ENCODE measurements at regions not wholly inside any gene's neighbourhood (a gene's known extent, or its start where the extent isn't known, plus 50 kb on each side); places are given as distances from the start of the nearest gene placed in this dataset.

- DNase-seq (ENCODE audit: low spot score): no peak
Measured at GRCh38 chr11:80074837-80075236, 634.0 kb upstream of the TENM4 start.

GRCh38 chr11:80066291-80066690 is 625.5 kb upstream of the TENM4 start:
- DNase-seq (ENCODE audit: low spot score): no peak

- no peak for DNase-seq (ENCODE audit: low spot score)
Measured at GRCh38 chr11:80065086-80065485, 624.3 kb upstream of the TENM4 start.

- peak; percentile 47 for DNase-seq (ENCODE audit: low spot score)
Measured at GRCh38 chr11:80061056-80061455, 620.2 kb upstream of the TENM4 start.

DNA sequence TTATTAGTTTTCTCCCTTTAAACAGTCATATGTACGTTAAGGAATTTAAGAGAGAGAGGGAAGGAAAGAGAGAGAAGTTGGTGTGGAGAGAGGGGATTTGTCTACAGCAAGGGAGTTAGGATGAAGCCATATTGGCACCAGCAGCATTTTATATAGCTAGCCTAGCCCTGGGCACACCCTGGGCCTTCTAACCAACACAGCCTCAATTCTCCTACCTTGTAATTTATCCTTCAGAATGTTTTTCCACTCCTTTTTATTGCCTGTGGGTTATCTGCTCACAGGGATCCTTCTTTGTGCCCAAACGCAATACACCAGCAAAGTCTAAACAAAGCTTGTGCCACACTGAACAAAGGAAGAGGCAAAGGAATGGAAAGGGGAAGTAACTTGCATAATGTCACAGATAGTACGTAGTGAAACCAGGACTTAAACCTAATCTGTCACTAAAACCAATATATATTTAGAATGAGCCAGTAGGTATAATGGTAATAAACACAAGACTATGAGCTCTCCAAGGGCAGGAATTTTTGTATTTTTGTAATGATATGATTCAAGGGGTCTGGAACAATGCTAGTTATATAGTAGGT is 613.8 kb upstream of the TENM4 start:
- no peak for DNase-seq (ENCODE audit: low spot score)

DNA sequence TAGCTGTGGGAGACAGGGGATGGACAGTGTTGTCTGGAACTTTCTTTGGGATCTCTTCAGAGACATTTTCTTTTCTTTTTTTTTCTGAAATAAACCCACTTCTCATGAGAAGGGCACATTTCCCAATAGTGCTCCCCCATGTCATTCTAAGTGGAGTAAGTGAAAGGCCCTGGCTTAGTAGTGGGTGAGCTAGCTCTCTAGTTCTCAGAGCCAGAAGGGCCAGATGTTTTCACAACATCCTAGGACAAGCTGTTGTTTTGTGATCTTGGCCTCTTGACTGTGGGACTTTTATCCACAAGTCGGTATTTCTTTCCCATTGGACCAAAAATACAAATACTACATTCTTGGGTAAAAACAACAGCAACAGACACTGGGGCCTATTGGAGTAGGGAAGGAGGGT is 607.7 kb upstream of the TENM4 start:
- no peak for DNase-seq (ENCODE audit: low spot score)

- DNase-seq (ENCODE audit: low spot score): peak; percentile 10
Measured at GRCh38 chr11:80041136-80042000, 600.5 kb upstream of the TENM4 start.

- DNase-seq (ENCODE audit: low spot score): peak; percentile 56
Measured at GRCh38 chr11:80034801-80035200, 594.0 kb upstream of the TENM4 start.

GRCh38 chr11:80031014-80031600 is 590.3 kb upstream of the TENM4 start:
- peak; percentile 68 for DNase-seq (ENCODE audit: low spot score)

DNA sequence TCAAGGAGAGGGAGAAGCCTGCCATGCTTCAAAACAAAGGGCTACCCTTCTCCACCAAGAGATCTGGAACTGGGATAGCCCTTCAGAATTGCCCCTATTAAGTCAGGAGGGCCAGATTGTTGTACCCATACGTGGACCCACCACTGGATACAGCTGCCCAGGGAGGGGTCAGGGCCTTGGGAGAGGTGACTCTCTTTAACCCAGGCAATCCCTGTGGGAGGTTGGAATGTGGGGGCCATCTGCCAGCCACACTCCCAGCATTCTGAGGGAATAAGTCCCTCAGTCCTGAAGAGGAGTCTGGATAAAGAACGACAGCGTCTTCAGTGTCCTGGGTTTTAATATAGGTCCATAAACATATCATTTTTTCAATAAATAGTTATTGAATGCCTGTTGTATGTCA is 588.2 kb upstream of the TENM4 start:
- DNase-seq (ENCODE audit: low spot score): no peak

DNA sequence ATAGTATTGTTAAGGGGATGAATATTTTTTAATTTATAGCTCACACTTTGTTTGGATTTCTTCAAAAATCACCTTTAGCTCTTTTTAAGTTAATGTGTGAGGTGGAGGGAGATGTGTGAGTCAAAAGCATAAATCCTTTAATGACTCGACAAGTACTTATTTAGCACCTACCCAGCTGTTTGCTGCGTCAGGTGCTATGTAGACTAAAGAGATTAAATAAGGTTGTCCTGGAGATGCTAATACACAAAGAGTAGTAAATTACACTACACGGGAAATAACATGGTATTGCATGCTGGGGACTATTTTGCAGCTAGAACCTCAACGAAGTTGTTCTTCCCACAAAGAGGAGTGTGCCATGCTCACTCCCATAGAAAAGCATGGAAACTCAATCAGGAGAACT is 583.3 kb upstream of the TENM4 start:
- peak; percentile 45 for DNase-seq (ENCODE audit: low spot score)

GRCh38 chr11:80023386-80023785 is 582.6 kb upstream of the TENM4 start:
- DNase-seq (ENCODE audit: low spot score): peak; percentile 6

- DNase-seq (ENCODE audit: low spot score): no peak
Measured at GRCh38 chr11:80010536-80010935, 569.7 kb upstream of the TENM4 start.

GRCh38 chr11:80009081-80009480 is 568.3 kb upstream of the TENM4 start:
- no peak for DNase-seq (ENCODE audit: low spot score)

GRCh38 chr11:80007616-80008015 is 566.8 kb upstream of the TENM4 start:
- DNase-seq (ENCODE audit: low spot score): peak; percentile 56

- no peak for DNase-seq (ENCODE audit: low spot score)
Measured at GRCh38 chr11:79990141-79990540, 549.3 kb upstream of the TENM4 start.

DNA sequence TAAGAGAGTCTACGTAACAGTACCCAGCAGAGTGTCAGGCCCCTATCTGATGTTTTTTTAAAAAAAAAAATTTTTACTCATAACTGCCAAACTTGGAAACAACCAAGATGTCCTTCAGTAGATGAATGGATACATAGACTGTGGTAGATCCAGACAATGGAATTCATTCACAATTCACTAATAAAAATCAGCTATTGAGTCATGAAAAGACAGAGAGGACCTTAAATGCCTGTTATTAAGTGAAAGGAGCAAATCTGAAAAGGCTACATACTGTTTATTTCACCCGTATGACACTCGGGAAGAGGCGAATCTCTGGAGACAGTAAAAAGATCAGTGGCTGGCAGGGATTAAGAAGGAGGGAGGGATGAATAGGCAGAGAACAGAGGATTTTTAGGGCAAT is 541.4 kb upstream of the TENM4 start:
- DNase-seq (ENCODE audit: low spot score): no peak

GRCh38 chr11:79980916-79981315 is 540.1 kb upstream of the TENM4 start:
- DNase-seq (ENCODE audit: low spot score): no peak

GRCh38 chr11:79973721-79974617 is 533.1 kb upstream of the TENM4 start:
- DNase-seq (ENCODE audit: low spot score): peak; percentile 53

DNA sequence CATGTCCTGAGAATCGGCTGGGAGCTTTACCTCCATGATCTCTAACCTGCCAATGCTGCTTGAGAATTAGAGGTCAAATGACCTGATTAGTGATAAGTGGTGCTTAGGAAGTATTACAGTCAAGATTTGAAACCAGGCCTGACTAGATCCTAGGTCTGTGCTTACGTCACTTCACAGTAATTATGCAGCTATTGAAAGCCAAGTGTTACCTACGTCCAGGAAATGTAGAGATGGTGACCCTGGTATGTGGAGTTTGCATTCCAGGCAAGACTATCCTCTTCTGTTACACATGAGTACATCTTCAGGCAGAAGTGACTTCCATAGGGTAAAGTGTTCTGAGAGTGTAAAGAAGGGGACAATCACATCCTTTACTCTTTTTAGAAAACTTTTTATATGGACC is 530.4 kb upstream of the TENM4 start:
- DNase-seq (ENCODE audit: low spot score): peak; percentile 65

- no peak for DNase-seq (ENCODE audit: low spot score)
Measured at GRCh38 chr11:79966592-79966991, 525.8 kb upstream of the TENM4 start.

Data from kidney tubule cell (primary cell).